Vagina (tissue), 2 donors: ENCODE measurements at regions not wholly inside any gene's neighbourhood (a gene's known extent, or its start where the extent isn't known, plus 50 kb on each side); places are given as distances from the start of the nearest gene placed in this dataset.

Experiments used
- CTCF ChIP-seq, 3 experiments: fragments of 450-650 bp in 2 of 3; fragments of 200-600 bp in 1 of 3; sonication (generic) in 1 of 3; IDR thresholded peaks; one replicate each; pipeline ENCODE4 v1.5.1; 2017 to 2019; ENCODE audit warnings: antibody characterized with exemption in 3 of 3, mild to moderate bottlenecking in 2 of 3, moderate library complexity in 2 of 3
- POLR2A ChIP-seq, 2 donors: fragments of 450-650 bp; IDR thresholded peaks; one replicate each; pipeline ENCODE4 v1.6.1; 2017; ENCODE audit warnings: antibody characterized with exemption in 2 of 2, mild to moderate bottlenecking in 2 of 2, moderate library complexity in 2 of 2

GRCh38 chr13:111992911-111993310 is 74.0 kb upstream of the SOX1 start:
- TF ChIP-seq POLR2A (IDR thresholded peaks at IDR 0.05) = no peak
- no peak for TF ChIP-seq CTCF (IDR thresholded peaks at IDR 0.05)
